AG09309 (cell line): ENCODE measurements at regions not wholly inside any gene's neighbourhood (a gene's known extent, or its start where the extent isn't known, plus 50 kb on each side); places are given as distances from the start of the nearest gene placed in this dataset.

Source experiments
- DNase-seq: peaks from one replicate; pipeline ENCODE4 v3.0.0-alpha.2; 2010; ENCODE audit warnings: low read depth
- H3K4me3 ChIP-seq: 2 replicates; pipeline ENCODE4 v1.5.1; 2011; ENCODE audit warnings: mild to moderate bottlenecking, low read depth, low read length, moderate library complexity; ENCODE audit not compliant: control insufficient read depth
- CTCF ChIP-seq: IDR thresholded peaks from 2 replicates; pipeline ENCODE4 v1.5.1; 2011; ENCODE audit warnings: mild to moderate bottlenecking, low read depth, low read length, inconsistent platforms; ENCODE audit not compliant: insufficient read depth, control insufficient read depth; ENCODE audit errors: missing control alignments

DNA sequence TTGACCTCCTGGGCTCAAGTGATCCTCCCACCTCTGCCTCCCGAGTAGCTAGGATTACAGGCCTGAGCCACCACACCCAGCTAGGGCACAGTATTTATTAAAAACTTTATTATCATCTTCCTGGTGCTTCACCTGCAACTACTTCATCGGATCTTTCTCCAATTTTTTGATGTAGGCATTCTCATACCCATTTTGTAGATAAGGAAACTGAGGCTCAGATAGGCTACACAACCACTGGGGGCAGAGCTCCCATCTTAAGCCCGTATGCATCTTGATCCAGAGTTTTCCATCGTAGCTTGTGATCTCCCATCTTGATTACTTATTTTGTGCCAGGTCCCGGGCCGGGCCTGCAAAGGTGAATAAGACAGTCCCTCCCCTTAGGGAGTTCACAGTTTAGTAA lies 68.1 kb upstream of the BCOR start:
- no peak for DNase-seq
- no peak overlapping the region for H3K4me3 ChIP-seq
- no peak for TF ChIP-seq CTCF

- no peak for TF ChIP-seq CTCF
- H3K4me3 ChIP-seq = no peak overlapping the region
- no peak for DNase-seq
These were observed 67.4 kb upstream of the BCOR start for GRCh38 chrX:40165206-40165605.

GRCh38 chrX:40164751-40165150 lies 67.0 kb upstream of the BCOR start:
- H3K4me3 ChIP-seq = no peak overlapping the region
- no peak for TF ChIP-seq CTCF
- no peak for DNase-seq

GRCh38 chrX:40158036-40158706 lies 60.4 kb upstream of the BCOR start:
- DNase-seq = no peak
- H3K4me3 ChIP-seq = peak overlapping the region; percentile 60
- peak; percentile 9 for TF ChIP-seq CTCF

GRCh38 chrX:40157228-40158035 lies 59.7 kb upstream of the BCOR start:
- DNase-seq = no peak
- peak overlapping the region; percentile 60 for H3K4me3 ChIP-seq
- TF ChIP-seq CTCF = no peak

DNA sequence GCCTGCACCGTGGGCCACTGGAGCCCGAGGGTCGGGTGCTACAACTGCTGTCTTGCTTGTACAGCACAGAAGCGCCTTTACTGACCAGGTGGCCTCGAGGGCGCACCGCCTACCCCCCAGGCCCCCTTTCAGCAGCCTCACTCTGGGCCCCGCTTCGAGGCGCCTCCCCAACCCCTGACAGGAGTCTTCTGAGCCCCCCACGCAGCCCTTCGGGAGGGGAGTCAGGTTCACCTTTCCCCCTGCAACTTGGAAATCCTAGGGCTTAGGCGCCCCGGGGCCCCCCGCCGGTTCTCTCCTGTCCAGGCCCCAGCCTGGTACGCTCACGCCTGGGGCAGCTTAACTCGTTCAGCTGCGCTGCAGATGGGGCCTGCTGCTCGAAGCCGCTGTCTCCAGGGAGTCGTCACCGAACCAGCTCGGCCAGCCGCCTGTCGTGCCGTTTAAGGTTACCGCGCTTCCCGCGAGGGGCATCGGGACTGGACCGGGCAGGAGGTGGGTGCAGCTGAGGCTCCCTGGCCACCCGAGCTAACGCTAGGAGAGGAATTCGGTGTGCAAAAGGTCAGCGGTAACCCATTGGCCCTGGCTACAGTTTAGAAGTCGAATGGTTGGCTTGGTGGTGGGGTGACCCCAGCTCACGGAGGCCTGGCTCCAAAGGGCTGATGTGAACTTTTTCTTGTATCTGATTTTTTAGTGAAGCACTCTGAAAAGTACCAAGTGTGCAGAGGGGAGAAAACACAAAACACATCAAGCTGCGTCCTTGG lies 58.9 kb upstream of the BCOR start:
- TF ChIP-seq CTCF = no peak
- DNase-seq = no peak
- H3K4me3 ChIP-seq = no peak overlapping the region
